Neuronal stem cell (in vitro differentiated cells): ENCODE measurements at regions not wholly inside any gene's neighbourhood (a gene's known extent, or its start where the extent isn't known, plus 50 kb on each side); places are given as distances from the start of the nearest gene placed in this dataset.
"Not testable (repeated sequence)": the region's sequence is repeated elsewhere in the genome, so short reads cannot be mapped to it uniquely, and the experiment has no call there.

Experiments used
- DNase-seq: peaks from one replicate; pipeline ENCODE4 v3.0.0-alpha.2; 2013; ENCODE audit warnings: low spot score
- H2AFZ ChIP-seq: one replicate; pipeline ENCODE4 v1.6.1; 2013; ENCODE audit warnings: mild to moderate bottlenecking, low read length, inconsistent platforms
- H2AK5ac ChIP-seq: 2 replicates; pipeline ENCODE4 v1.6.1; 2013; ENCODE audit warnings: low read depth, mild to moderate bottlenecking, inconsistent platforms, low read length, moderate library complexity, mixed read lengths
- H2BK120ac ChIP-seq: 2 replicates; pipeline ENCODE4 v1.6.1; 2013; ENCODE audit warnings: low read depth, mild to moderate bottlenecking, inconsistent platforms, low read length, moderate library complexity, mixed read lengths
- H2BK12ac ChIP-seq: one replicate; pipeline ENCODE4 v1.6.1; 2013; ENCODE audit warnings: low read length, inconsistent platforms
- H2BK15ac ChIP-seq: 2 replicates; pipeline ENCODE4 v1.6.1; 2013; ENCODE audit warnings: mild to moderate bottlenecking, low read length, inconsistent platforms, mixed read lengths
- H2BK5ac ChIP-seq: one replicate; pipeline ENCODE4 v1.6.1; 2013; ENCODE audit warnings: inconsistent platforms, mild to moderate bottlenecking, low read length, moderate library complexity
- H3K14ac ChIP-seq: one replicate; pipeline ENCODE4 v1.6.1; 2013; ENCODE audit warnings: low read length, inconsistent platforms
- H3K18ac ChIP-seq: 2 replicates; pipeline ENCODE4 v1.6.1; 2013; ENCODE audit warnings: low read length, inconsistent platforms
- H3K23ac ChIP-seq: 2 replicates; pipeline ENCODE4 v1.6.1; 2013; ENCODE audit warnings: low read depth, mild to moderate bottlenecking, mixed read lengths, low read length, inconsistent platforms; ENCODE audit not compliant: poor library complexity
- H3K27ac ChIP-seq: replicated peaks from 3 replicates; pipeline ENCODE4 v1.5.1; 2013; ENCODE audit warnings: low read length, inconsistent platforms
- H3K27me3 ChIP-seq, 3 experiments: 2 replicates each; pipeline ENCODE4 v1.6.1; 2013; ENCODE audit warnings: low read length in 3 of 3, mild to moderate bottlenecking in 2 of 3, inconsistent platforms in 1 of 3, low read depth in 1 of 3, mixed read lengths in 1 of 3, moderate library complexity in 1 of 3; ENCODE audit not compliant: control insufficient read depth in 3 of 3, insufficient read depth in 3 of 3
- H3K36me3 ChIP-seq, 2 donors: replicated peaks in 1 of 2; 2 replicates each; pipeline ENCODE4 v1.6.1; 2013; ENCODE audit warnings: low read length in 2 of 2; ENCODE audit not compliant: control insufficient read depth in 2 of 2, insufficient read depth in 2 of 2
- H3K4ac ChIP-seq: 2 replicates; pipeline ENCODE4 v1.6.1; 2013; ENCODE audit warnings: inconsistent platforms, mild to moderate bottlenecking, low read length, moderate library complexity
- H3K4me1 ChIP-seq, 2 donors: 1 replicate in 1 of 2; 2 replicates in 1 of 2; pipeline ENCODE4 v1.6.1; 2013; ENCODE audit warnings: low read length in 2 of 2, low read depth in 1 of 2; ENCODE audit not compliant: control insufficient read depth in 2 of 2, insufficient read depth in 1 of 2
- H3K4me2 ChIP-seq: one replicate; pipeline ENCODE4 v1.6.1; 2013; ENCODE audit warnings: mild to moderate bottlenecking, low read length, inconsistent platforms; ENCODE audit not compliant: insufficient read depth, poor library complexity, severe bottlenecking
- H3K4me3 ChIP-seq, 2 donors: 2 replicates each; pipeline ENCODE4 v1.5.1; 2013; ENCODE audit warnings: low read length in 2 of 2, mild to moderate bottlenecking in 2 of 2, inconsistent platforms in 1 of 2, moderate library complexity in 1 of 2
- H3K79me1 ChIP-seq: one replicate; pipeline ENCODE4 v1.6.1; 2013; ENCODE audit warnings: low read depth, mild to moderate bottlenecking, inconsistent platforms, low read length, moderate library complexity
- H3K9ac ChIP-seq: one replicate; pipeline ENCODE4 v1.6.1; 2013; ENCODE audit warnings: mild to moderate bottlenecking, low read depth, low read length, inconsistent platforms; ENCODE audit not compliant: poor library complexity
- H3K9me3 ChIP-seq, 2 donors: replicated peaks in 1 of 2; 2 replicates each; pipeline versions ENCODE3 to v1.6.1; 2013; ENCODE audit warnings: low read length in 2 of 2, mild to moderate bottlenecking in 2 of 2, inconsistent platforms in 1 of 2, low read depth in 1 of 2, mixed read lengths in 1 of 2, moderate library complexity in 1 of 2; ENCODE audit not compliant: control insufficient read depth in 2 of 2, insufficient read depth in 1 of 2
- H4K8ac ChIP-seq: one replicate; pipeline ENCODE4 v1.6.1; 2013; ENCODE audit warnings: low read depth, mild to moderate bottlenecking, inconsistent platforms, low read length, moderate library complexity
- H4K91ac ChIP-seq: one replicate; pipeline ENCODE4 v1.6.1; 2013; ENCODE audit warnings: low read length, low read depth, mild to moderate bottlenecking, inconsistent platforms; ENCODE audit not compliant: poor library complexity
- WGBS, 2 donors: extraction: QIAGEN DNeasy Blood & Tissue Kit; methylation state at CpG; one replicate each; pipeline ENCODE4 v1.1.7; 2013; ENCODE audit warnings: missing lambda C conversion rate in 2 of 2, mixed read lengths in 1 of 2; ENCODE audit not compliant: insufficient read length in 2 of 2, insufficient replicate concordance in 1 of 2; ENCODE audit errors: extremely low coverage in 2 of 2; 5-methylcytosine and 5-hydroxymethylcytosine counted together

GRCh38 chr14:103192861-103193260 lies 69.6 kb downstream of the TNFAIP2 start:
- H3K4me2 ChIP-seq, H3K9ac ChIP-seq, H3K79me1 ChIP-seq, H2BK12ac ChIP-seq, H3K9me3 ChIP-seq, H4K8ac ChIP-seq, H3K36me3 ChIP-seq, DNase-seq, H3K23ac ChIP-seq, H3K27ac ChIP-seq, H2BK5ac ChIP-seq, H2BK120ac ChIP-seq, H4K91ac ChIP-seq, H3K4me1 ChIP-seq, H2BK15ac ChIP-seq, H3K14ac ChIP-seq, H2AK5ac ChIP-seq, H2AFZ ChIP-seq, H3K4me3 ChIP-seq, H3K18ac ChIP-seq, H3K4ac ChIP-seq: not testable (repeated sequence)
- WGBS, 2 donors: no CpG with 5 or more reads among the region's 4 CpGs
- H3K27me3 ChIP-seq: peaks cover 2 to 50% (median 13%) of the 10 kb centered on the region in 3 experiments

GRCh38 chr14:103193491-103193890 lies 70.2 kb downstream of the TNFAIP2 start:
- not testable (repeated sequence) for H3K79me1 ChIP-seq, H3K23ac ChIP-seq, H2BK15ac ChIP-seq, H3K4me1 ChIP-seq, H3K4ac ChIP-seq, H4K91ac ChIP-seq, H4K8ac ChIP-seq, H3K4me3 ChIP-seq, H2BK5ac ChIP-seq, H3K4me2 ChIP-seq, H3K36me3 ChIP-seq, H2BK12ac ChIP-seq, H2AK5ac ChIP-seq, H3K18ac ChIP-seq, H3K27ac ChIP-seq, H2AFZ ChIP-seq, H3K9ac ChIP-seq, H3K14ac ChIP-seq, H2BK120ac ChIP-seq, H3K9me3 ChIP-seq, DNase-seq
- H3K27me3 ChIP-seq: peaks cover 2 to 46% (median 13%) of the 10 kb centered on the region in 3 experiments
- WGBS, 2 donors: no CpG with 5 or more reads among the region's 10 CpGs

- DNase-seq: no peak
- no peak overlapping the region for H3K18ac ChIP-seq
- H4K8ac ChIP-seq: no peak overlapping the region
- no peak overlapping the region for H3K14ac ChIP-seq
- H2AFZ ChIP-seq: no peak overlapping the region
- no peak overlapping the region for H2BK120ac ChIP-seq
- no peak overlapping the region for H3K27ac ChIP-seq
- no peaks in the 10 kb centered on the region for H3K79me1 ChIP-seq
- H3K4ac ChIP-seq: no peak overlapping the region
- no peak overlapping the region for H2AK5ac ChIP-seq
- peaks cover 0 to 42% (median 5%) of the 10 kb centered on the region in 3 experiments for H3K27me3 ChIP-seq
- peaks cover 0 to 7% of the 10 kb centered on the region in 2 donors for H3K9me3 ChIP-seq
- no peak overlapping the region for H3K9ac ChIP-seq
- no CpG with 5 or more reads among the region's 16 CpGs for WGBS, 2 donors
- H3K4me3 ChIP-seq: no peak overlapping the region
- H2BK5ac ChIP-seq: no peak overlapping the region
- H3K4me2 ChIP-seq: no peak overlapping the region
- no peak overlapping the region for H2BK12ac ChIP-seq
- H3K36me3 ChIP-seq: no peaks in the 10 kb centered on the region
- H3K4me1 ChIP-seq: no peaks in the 10 kb centered on the region
- no peak overlapping the region for H3K23ac ChIP-seq
- H2BK15ac ChIP-seq: no peak overlapping the region
- H4K91ac ChIP-seq: no peak overlapping the region
These were observed 71.2 kb downstream of the TNFAIP2 start for GRCh38 chr14:103194256-103195045.

- H3K4me2 ChIP-seq: no peak overlapping the region
- no peak for DNase-seq
- no peak overlapping the region for H3K4me3 ChIP-seq
- H3K9me3 ChIP-seq: no peaks in the 10 kb centered on the region
- no peak overlapping the region for H4K8ac ChIP-seq
- no CpG with 5 or more reads among the region's 22 CpGs for WGBS, 2 donors
- H2BK5ac ChIP-seq: no peak overlapping the region
- H3K4ac ChIP-seq: no peak overlapping the region
- no peak overlapping the region for H4K91ac ChIP-seq
- no peak overlapping the region for H2BK12ac ChIP-seq
- no peak overlapping the region for H3K9ac ChIP-seq
- no peaks in the 10 kb centered on the region for H3K4me1 ChIP-seq
- no peak overlapping the region for H2BK120ac ChIP-seq
- H3K18ac ChIP-seq: no peak overlapping the region
- peak overlapping the region; percentile 31 for H3K14ac ChIP-seq
- no peak overlapping the region for H3K27ac ChIP-seq
- H3K27me3 ChIP-seq: peaks cover 0 to 26% (median 0%) of the 10 kb centered on the region in 3 experiments
- no peaks in the 10 kb centered on the region for H3K79me1 ChIP-seq
- no peaks in the 10 kb centered on the region for H3K36me3 ChIP-seq
- no peak overlapping the region for H3K23ac ChIP-seq
- no peak overlapping the region for H2AFZ ChIP-seq
- no peak overlapping the region for H2AK5ac ChIP-seq
- no peak overlapping the region for H2BK15ac ChIP-seq
These were observed 72.8 kb downstream of the TNFAIP2 start for GRCh38 chr14:103195828-103196615.
